ENCODE measurements at regions not wholly inside any gene's neighbourhood (a gene's known extent, or its start where the extent isn't known, plus 50 kb on each side); places are given as distances from the start of the nearest gene placed in this dataset.

GRCh38 chr15:98144388-98144787 lies 183.9 kb downstream of the ARRDC4 start:
- Histone ChIP-seq H3K79me2 (ENCODE audit: insufficient read depth, low read length) (no peaks in the 10 kb centered on the region), H3K9me2 (ENCODE audit: insufficient read depth) (no peaks in the 10 kb centered on the region), H4K20me1 (ENCODE audit: insufficient read depth) (no peaks in the 10 kb centered on the region), H2AFZ (ENCODE audit: low read depth, low read length, poor library complexity, severe bottlenecking) (no peak overlapping the region), H3K4me3 (replicated peaks in 1 of 2; ENCODE audit: low read depth in 1 of 2, low read length in 2 of 2) (no peak overlapping the region), H3K4me1 (ENCODE audit: control insufficient read depth in 1 of 2, insufficient read depth in 2 of 2, low read length in 2 of 2) (no peaks in the 10 kb centered on the region), H3K9me3 (ENCODE audit: control insufficient read depth in 1 of 2, insufficient read depth in 1 of 2, low read depth in 1 of 2, low read length in 2 of 2) (no peaks in the 10 kb centered on the region), H3K9ac (ENCODE audit: low read length) (no peak overlapping the region), H3K27me3 (ENCODE audit: insufficient read depth, low read length) (no peaks in the 10 kb centered on the region), H3K27ac (ENCODE audit: low read depth, low read length) (no peak overlapping the region), H3K4me2 (ENCODE audit: low read length) (no peak overlapping the region), H3K36me3 (ENCODE audit: control insufficient read depth in 1 of 2, insufficient read depth in 2 of 2, low read length in 2 of 2) (no peaks in the 10 kb centered on the region)
- TF ChIP-seq RAD21 (IDR thresholded peaks at IDR 0.05; ENCODE audit: low read depth), result no peak
- no peak for TF ChIP-seq POLR2A (IDR thresholded peaks at IDR 0.05; ENCODE audit: borderline replicate concordance, extremely low read depth, insufficient read depth, insufficient read length)
- no peak for TF ChIP-seq CTCF (IDR thresholded peaks at IDR 0.05 in 2 of 3, conservative IDR thresholded peaks at IDR 0.05 in 1 of 3; ENCODE audit: borderline replicate concordance in 1 of 3, insufficient read depth in 1 of 3, low read depth in 2 of 3, low read length in 2 of 3)
- TF ChIP-seq ZNF274 (IDR thresholded peaks at IDR 0.05; ENCODE audit: low read depth, low read length), result no peak
- TF ChIP-seq TCF7L2 (IDR thresholded peaks at IDR 0.05; ENCODE audit: borderline replicate concordance, extremely low read depth, insufficient read depth, insufficient read length), result no peak
- TF ChIP-seq POLR2AphosphoS5 (IDR thresholded peaks at IDR 0.05; ENCODE audit: low read depth, low read length), result no peak
- TF ChIP-seq CEBPB (IDR thresholded peaks at IDR 0.05; ENCODE audit: low read depth), result no peak
- TF ChIP-seq EGR1 (IDR thresholded peaks at IDR 0.05; ENCODE audit: low read depth), result no peak
- no peak for TF ChIP-seq EZH2phosphoT487 (IDR thresholded peaks at IDR 0.05; ENCODE audit: borderline replicate concordance)
- TF ChIP-seq ATF3 (IDR thresholded peaks at IDR 0.05), result no peak
- TF ChIP-seq SRF (IDR thresholded peaks at IDR 0.05; ENCODE audit: low read depth), result no peak
- ChIA-PET CTCF (no interaction called here), RAD21 (ENCODE audit: low non-redundant PET in 1 of 2, low total read pairs in 2 of 2, uncharacterized antibody in 2 of 2, unreplicated experiment in 2 of 2) (no interaction called here), POLR2A (no interaction called here)
- no peak for ATAC-seq
- no peak for DNase-seq (ENCODE audit: low read depth, low spot score)
- BruUV-seq (replicated peaks), result no TSS peak
- intact Hi-C loops (cut with micrococcal nuclease), result no loop called here
